ENCODE measurements at regions not wholly inside any gene's neighbourhood (a gene's known extent, or its start where the extent isn't known, plus 50 kb on each side); places are given as distances from the start of the nearest gene placed in this dataset.

- 89 to 90% (median 89%) methylated on average over 13 of the region's 13 CpGs for WGBS, 3 donors
- Histone ChIP-seq H3K9me3 (no peaks in the 10 kb centered on the region), H3K36me3 (no peaks in the 10 kb centered on the region), H3K27me3 (no peaks in the 10 kb centered on the region), H3K27ac (no peak overlapping the region), H3K4me1 (ENCODE audit: insufficient read depth) (no peaks in the 10 kb centered on the region), H3K4me3 (no peak overlapping the region)
- intact Hi-C loops (cut with DNase I), result no loop called here
- no peak for TF ChIP-seq POLR2A (IDR thresholded peaks at IDR 0.05)
- TF ChIP-seq CTCF (IDR thresholded peaks at IDR 0.05), result no peak
- TF ChIP-seq EP300 (IDR thresholded peaks at IDR 0.05), result no peak
- no peak for DNase-seq
Measured at GRCh38 chr19:30167976-30168635, 204.1 kb upstream of the ZNF536 start.

DNA sequence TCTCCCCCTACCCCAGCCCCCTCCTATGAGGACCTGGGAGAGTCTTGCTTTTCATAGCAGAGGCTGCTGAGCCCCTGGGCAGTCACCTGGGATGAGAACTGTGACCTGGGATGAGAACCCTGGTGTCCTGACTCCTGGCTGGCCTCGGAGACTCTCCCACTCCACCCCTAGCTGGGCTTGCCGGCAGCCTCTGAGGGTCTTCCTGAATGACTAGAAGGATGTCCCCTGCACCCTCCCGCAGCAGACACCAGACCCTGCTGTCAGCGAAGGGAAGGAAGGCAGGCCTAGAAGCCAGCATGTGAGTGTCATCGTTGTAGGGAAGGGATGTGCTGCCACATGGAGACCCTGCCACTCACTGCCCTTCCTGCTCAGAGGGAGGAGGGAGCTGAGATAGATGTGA lies 203.4 kb upstream of the ZNF536 start:
- TF ChIP-seq CTCF (IDR thresholded peaks at IDR 0.05) (no peak), POLR2A (IDR thresholded peaks at IDR 0.05) (no peak), EP300 (IDR thresholded peaks at IDR 0.05) (no peak)

DNA sequence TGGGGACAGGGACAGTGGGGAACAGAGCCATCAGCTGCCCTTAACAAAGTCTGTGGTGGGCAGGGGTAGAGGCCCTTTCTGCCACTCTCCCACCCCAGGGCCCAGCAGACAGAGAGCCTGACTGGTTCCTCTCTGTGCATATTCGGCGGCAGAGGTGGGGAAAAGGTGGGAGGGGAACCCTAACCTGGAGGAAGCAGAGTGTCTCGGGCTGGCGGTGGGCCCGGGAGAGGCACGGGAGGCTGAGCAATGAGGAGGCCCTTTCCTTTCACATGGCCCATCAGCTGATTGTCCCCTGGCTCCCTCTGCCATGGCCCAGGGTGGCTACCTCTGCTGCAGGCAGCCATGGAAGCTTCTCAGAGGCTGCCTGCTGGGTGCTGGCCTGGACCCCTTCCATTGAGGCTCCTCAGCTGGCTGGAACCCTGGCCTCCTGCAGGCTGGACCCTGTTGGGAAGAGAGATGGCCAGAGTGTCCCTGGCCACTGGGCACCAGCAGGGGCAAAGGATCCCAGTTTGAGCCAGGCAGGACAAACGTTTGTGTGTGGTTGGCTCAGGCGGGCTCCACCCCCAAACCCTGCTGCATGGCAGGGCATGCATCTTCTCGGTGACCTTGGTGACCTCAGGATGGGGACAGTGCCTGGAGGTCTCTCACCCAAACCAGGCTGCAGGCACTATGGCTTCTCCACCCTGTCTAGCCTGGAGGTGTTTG lies 202.8 kb upstream of the ZNF536 start:
- Histone ChIP-seq H3K9me3 (no peaks in the 10 kb centered on the region), H3K36me3 (no peaks in the 10 kb centered on the region), H3K4me3 (no peak overlapping the region), H3K27ac (no peak overlapping the region), H3K27me3 (no peaks in the 10 kb centered on the region), H3K4me1 (ENCODE audit: insufficient read depth) (no peaks in the 10 kb centered on the region)
- DNase-seq, result no peak
- 71 to 84% (median 79%) methylated on average over 9 of the region's 9 CpGs for WGBS, 3 donors
- TF ChIP-seq POLR2A (IDR thresholded peaks at IDR 0.05) (no peak), CTCF (IDR thresholded peaks at IDR 0.05) (no peak), EP300 (IDR thresholded peaks at IDR 0.05) (no peak)
- intact Hi-C loops (cut with DNase I), result no loop called here

More for the DNA sequence above, 203.4 kb upstream of the ZNF536 start:
- no peaks in the 10 kb centered on the region for H3K4me1 ChIP-seq (ENCODE audit: insufficient read depth)
- H3K36me3 ChIP-seq, result no peaks in the 10 kb centered on the region
- no peak overlapping the region for H3K27ac ChIP-seq
- H3K4me3 ChIP-seq, result no peak overlapping the region
- intact Hi-C loops (cut with DNase I), result no loop called here
- WGBS, 3 donors, result 84 to 92% (median 86%) methylated on average over 5 of the region's 5 CpGs
- no peak for DNase-seq
- H3K9me3 ChIP-seq, result no peaks in the 10 kb centered on the region
- no peaks in the 10 kb centered on the region for H3K27me3 ChIP-seq

DNA sequence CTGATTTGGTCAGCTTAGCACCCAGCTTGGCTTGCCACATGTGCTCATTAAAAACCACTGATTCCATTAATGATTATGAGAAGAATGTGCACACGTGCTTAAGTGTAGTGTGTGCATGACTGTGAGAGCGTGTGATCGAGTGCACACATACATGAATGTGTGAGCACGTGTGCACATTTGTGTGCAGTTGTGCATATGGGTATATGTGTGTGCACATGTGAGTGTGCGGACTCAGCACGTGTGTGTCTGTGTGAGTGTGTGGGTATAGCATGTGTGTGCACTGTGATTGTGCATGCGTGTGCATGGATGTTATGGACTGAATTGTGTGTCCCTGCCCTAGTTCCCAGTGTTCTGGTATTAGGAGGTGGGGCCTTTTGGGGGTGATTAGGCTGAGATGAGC lies 202.1 kb upstream of the ZNF536 start:
- 89 to 92% (median 91%) methylated on average over 7 of the region's 7 CpGs for WGBS, 3 donors

More for the DNA sequence above, 202.1 kb upstream of the ZNF536 start:
- no peak for DNase-seq
- no peak for TF ChIP-seq POLR2A (IDR thresholded peaks at IDR 0.05)
- no peak for TF ChIP-seq EP300 (IDR thresholded peaks at IDR 0.05)
- no peak for TF ChIP-seq CTCF (IDR thresholded peaks at IDR 0.05)
- Histone ChIP-seq H3K27me3 (no peaks in the 10 kb centered on the region), H3K9me3 (no peaks in the 10 kb centered on the region), H3K36me3 (no peaks in the 10 kb centered on the region), H3K4me1 (ENCODE audit: insufficient read depth) (no peaks in the 10 kb centered on the region), H3K4me3 (no peak overlapping the region), H3K27ac (no peak overlapping the region)
- intact Hi-C loops (cut with DNase I), result no loop called here
